Gastrocnemius medialis (tissue), 4 donors: ENCODE measurements at regions not wholly inside any gene's neighbourhood (a gene's known extent, or its start where the extent isn't known, plus 50 kb on each side); places are given as distances from the start of the nearest gene placed in this dataset.
"Not testable (repeated sequence)": the region's sequence is repeated elsewhere in the genome, so short reads cannot be mapped to it uniquely, and the experiment has no call there.

Experiments used
- POLR2A ChIP-seq, 2 donors: fragments of 450-650 bp; IDR thresholded peaks; one replicate each; pipeline ENCODE4 v1.6.1; 2017; ENCODE audit warnings: antibody characterized with exemption in 2 of 2, mild to moderate bottlenecking in 2 of 2, moderate library complexity in 2 of 2
- TF ChIP-seq, protein P1 (sequence below), 5 experiments: fragments of 450-650 bp in 3 of 5; fragments of 200-600 bp in 2 of 5; sonication (generic) in 2 of 5; IDR thresholded peaks in 4 of 5; conservative IDR thresholded peaks in 1 of 5; 1 replicate in 4 of 5; 2 replicates in 1 of 5; pipeline ENCODE4 v1.5.1; 2016 to 2019; ENCODE audit warnings: antibody characterized with exemption in 5 of 5, mild to moderate bottlenecking in 3 of 5, moderate library complexity in 3 of 5

DNA sequence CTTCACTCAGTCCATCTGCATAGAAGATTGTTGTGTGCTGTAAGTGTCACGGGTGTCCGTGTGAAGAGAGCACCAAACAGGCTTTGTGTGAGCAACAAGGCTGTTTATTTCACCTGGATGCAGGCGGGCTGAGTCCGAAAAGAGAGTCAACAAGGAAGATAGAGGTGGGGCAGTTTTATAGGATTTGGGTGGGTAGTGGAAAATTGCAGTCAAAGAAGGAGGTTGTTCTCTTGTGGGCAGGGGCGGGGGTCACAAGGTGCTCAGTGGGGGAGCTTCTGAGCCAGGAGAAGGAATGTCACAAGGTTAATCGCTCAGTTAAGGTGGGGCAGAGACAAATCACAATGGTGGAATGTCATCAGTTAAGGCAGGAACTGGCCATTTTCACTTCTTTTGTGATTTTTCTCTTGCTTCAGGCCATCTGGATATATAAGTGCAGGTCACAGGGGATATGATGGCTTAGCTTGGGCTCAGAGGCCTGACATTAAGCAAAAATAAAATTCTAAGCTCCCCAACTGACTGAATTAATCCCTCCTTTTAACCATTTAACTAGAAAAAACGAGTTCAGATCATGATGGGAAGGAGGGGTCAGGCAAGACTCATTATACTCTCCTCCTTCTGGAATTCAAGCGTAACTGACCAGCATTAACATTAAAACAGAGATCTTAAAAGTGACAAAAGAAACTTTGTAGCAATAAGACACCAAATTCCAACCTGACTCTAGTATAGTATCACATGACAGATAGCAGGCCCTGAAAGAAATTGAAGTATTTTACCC is 200.5 kb upstream of the DIPK2B start:
- TF ChIP-seq POLR2A (IDR thresholded peaks at IDR 0.05), result not testable (repeated sequence)
- TF ChIP-seq, protein P1, sequence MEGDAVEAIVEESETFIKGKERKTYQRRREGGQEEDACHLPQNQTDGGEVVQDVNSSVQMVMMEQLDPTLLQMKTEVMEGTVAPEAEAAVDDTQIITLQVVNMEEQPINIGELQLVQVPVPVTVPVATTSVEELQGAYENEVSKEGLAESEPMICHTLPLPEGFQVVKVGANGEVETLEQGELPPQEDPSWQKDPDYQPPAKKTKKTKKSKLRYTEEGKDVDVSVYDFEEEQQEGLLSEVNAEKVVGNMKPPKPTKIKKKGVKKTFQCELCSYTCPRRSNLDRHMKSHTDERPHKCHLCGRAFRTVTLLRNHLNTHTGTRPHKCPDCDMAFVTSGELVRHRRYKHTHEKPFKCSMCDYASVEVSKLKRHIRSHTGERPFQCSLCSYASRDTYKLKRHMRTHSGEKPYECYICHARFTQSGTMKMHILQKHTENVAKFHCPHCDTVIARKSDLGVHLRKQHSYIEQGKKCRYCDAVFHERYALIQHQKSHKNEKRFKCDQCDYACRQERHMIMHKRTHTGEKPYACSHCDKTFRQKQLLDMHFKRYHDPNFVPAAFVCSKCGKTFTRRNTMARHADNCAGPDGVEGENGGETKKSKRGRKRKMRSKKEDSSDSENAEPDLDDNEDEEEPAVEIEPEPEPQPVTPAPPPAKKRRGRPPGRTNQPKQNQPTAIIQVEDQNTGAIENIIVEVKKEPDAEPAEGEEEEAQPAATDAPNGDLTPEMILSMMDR (IDR thresholded peaks at IDR 0.05 in 4 of 5, conservative IDR thresholded peaks at IDR 0.05 in 1 of 5), result not testable (repeated sequence)
